HG03095 (cell line): ENCODE measurements at regions not wholly inside any gene's neighbourhood (a gene's known extent, or its start where the extent isn't known, plus 50 kb on each side); places are given as distances from the start of the nearest gene placed in this dataset.
A peak's percentile ranks its signal among the peaks of the same experiment; 100 is the strongest.

ENCODE experiments used
- ATAC-seq: cut with Tn5 transposase; IDR thresholded peaks from one replicate; pipeline ENCODE4 v1.9.1; 2021; ENCODE audit warnings: moderate library complexity; ENCODE audit not compliant: unreplicated experiment

DNA sequence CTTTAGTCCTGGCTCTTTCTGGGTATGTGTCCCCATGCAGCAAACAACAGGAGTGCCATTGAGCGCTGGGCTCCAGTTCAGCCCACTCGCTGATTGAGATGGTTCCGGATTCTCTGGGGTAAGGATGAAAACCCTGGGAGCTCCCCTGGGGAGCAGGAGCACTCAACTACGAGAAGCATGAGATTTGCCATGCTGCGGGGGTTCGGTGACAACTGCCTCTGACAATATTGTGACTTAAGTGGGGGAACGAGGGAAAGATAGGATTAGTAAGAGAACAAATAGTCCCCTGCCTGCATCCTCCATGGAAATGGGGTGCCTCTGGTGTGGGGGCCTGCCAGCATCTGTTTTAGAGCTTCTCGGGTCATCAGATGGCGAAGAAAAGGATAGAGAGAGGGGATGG, 123.6 kb upstream of the IPO9 start:
- ATAC-seq, result no peak

DNA sequence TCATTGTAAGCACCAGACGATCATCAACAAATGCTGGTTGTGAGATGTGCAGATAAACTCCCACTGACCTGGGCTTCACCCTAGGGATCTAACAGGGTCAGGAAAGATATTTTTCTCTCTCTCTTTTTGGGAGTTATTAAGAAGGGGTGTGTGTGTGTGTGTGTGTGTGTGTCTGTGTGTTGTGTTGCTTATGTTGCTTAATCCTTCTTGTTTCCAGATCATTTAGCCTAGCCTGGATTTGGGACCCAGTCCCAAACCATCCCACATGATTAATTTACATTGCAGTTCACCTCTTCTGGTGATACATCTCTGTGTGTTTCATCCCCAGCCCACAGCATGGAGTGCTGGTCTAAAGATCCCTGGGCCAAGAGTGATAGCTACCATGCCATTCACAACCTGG, 122.8 kb upstream of the IPO9 start:
- ATAC-seq, result no peak

DNA sequence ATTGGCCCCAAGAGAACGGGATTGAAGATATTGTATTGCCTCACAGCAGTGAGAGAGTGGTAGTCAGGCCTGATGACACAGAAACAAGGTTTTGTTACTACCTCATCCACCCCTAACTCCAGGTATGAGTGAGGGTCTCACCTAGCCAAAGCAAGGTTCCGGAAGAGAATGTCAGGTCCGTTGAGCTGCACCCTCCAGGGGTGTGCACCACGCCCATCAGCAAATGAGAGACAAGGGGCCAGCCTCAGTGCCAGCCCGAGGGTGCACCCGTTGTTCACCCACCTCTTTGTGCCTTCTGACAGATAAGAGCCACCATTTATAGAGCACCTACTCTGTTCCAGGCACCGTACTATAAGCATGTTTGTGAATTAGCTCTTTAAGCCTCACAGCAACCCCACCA, 121.9 kb upstream of the IPO9 start:
- no peak for ATAC-seq

DNA sequence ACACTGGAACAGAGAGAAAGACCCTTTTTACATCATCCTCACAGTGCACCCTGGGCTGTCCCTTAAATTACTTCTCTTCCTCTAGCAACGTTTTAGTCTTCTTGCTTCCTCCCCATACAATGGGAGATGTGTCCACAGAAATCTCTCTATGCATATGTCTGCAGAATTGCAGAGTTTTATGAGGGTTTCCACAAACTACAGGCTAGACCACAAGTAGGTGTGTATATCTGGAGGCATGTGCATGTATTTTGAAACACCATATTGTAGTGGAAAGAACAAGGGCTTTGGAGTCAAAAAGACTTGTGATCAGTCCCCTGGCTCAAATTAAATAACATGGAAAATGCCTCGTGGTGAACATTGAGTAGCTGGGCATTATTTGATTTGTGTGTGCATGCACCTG, 121.3 kb upstream of the IPO9 start:
- no peak for ATAC-seq

DNA sequence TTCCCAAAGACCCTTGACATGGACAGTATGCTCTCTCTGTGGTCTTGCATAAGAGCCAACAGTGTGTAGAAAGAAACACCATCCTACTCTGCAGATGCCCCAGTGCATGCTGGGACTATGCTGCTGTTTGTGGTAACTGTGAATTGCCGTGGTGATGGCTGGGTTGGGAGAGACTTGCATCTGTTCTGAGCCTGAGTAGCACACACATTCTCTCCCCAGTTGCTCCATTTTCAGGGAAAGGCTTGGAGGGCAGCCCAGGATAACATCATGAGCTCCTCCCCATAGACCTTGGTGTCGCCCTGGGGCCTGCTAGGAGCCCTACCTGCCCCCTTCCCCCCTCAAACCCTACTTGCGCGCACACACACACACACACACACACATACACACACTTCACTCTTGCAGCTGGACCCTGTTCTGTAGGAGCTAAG, 120.9 kb upstream of the IPO9 start:
- no peak for ATAC-seq

DNA sequence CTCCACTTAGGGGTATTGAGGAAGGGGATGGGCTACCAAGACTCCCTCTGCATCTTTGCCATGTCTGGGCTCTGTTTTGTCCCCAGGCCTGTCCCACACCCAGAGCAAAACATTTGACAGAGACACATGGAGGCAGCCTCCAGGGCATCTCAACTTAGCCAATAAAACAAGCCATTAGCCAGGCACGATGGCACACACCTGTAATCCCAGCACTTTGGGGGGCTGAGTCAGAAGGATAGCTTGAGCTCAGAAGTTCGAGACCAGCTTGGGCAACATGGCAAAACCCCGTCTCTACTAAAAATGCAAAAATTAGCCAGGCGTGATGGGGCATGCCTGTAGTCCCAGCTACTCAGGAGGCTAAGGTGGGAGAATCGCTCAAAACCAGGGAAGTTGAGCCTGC, 120.3 kb upstream of the IPO9 start:
- no peak for ATAC-seq

DNA sequence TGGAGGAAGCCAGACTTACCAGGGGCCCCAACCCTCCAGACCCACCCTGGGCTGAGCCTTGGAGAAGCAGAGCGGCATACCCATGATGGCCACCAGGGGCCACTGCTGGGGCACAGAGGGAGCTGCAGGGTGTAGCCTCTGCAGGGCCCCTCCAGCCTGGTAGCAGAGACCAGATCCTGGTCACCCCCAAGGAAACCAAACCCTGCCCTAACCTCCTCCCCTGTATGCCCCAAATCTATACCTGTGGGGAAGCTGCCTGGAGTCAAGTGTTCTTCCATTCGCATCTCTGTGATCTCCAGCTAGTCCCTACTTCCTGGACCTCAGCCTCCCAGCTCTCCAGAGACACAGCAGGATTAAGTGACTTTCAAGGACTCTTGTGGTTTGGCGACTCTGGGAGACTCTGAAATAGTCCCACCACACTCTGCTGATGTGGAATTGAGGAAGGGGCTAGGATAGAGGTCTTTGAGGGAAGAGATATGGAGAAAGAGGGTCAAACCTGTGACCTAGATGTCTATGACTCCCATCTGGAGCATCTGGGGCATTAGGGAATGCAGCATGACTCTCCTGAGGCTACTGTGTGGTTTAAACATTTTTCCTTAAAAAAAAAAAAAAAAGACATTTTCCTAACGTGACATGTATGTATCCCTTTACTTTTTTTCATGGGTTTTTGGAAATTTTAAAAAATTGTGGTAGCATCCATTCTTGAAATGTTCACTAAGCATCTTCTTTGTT, 119.2 kb upstream of the IPO9 start:
- peak; percentile 74 for ATAC-seq

DNA sequence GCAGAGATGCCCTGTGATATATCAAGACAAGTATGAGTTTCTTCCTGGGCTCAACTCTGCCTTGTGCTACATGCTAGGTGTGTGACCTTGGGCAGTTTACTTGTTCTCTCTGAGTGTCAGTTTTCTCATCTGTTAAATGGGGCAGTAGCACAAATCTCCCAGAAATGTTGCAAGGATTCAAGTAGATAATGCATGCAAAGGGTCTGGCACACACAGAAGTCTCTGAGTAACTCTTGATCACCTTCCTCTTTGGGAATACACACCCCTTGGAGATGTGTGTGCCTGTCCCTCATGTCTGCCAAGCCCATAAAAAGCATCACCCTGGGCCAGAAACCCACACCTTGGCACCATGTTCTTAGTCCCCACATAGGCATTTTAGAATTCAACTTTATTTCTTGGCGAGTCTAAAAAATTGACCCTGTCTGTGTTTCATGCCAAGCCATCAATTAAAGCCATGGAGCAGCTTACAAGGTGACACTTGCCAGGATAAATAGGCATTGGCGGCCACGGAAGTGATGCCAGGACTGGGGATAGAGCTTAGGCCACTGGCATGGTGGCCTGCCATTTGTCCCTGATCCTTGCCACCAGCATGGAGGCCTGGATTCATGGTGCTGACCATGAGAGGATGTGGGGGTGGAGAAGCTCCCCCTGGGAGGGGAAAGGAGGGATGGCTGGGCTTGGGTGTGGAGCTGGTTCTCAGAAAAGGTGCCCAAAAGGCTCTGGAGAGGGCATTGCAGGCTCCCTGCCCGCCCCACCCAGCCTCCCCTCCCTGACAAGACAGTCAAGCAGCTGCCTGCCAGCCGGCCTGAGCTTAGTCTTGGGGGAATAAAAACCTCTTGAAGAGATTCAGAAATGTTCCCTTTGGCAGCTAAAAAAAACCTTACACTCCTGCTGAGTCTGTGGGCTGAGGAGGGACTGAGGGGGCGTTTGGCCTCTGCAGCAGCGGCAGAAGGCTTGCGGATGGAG, 118.0 kb upstream of the IPO9 start:
- no peak for ATAC-seq

DNA sequence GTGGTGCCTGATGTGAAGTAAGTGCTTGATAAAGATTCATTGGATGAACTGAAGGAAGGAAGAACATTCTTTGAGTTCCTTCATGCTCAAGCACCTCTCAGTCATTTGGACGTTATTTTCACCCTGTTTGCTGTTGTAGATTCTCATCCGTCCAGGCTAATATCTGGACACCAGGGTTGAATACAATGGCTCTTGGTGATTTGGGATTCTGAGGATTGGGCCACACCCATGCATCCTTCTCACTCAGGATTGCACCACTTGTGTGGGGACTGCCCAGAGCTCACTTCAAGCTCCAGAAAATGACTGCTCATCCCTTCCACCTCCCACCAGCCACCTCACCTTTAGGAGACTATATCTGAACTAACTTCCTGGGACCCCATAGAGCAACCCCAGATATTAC, 117.1 kb upstream of the IPO9 start:
- ATAC-seq, result no peak

DNA sequence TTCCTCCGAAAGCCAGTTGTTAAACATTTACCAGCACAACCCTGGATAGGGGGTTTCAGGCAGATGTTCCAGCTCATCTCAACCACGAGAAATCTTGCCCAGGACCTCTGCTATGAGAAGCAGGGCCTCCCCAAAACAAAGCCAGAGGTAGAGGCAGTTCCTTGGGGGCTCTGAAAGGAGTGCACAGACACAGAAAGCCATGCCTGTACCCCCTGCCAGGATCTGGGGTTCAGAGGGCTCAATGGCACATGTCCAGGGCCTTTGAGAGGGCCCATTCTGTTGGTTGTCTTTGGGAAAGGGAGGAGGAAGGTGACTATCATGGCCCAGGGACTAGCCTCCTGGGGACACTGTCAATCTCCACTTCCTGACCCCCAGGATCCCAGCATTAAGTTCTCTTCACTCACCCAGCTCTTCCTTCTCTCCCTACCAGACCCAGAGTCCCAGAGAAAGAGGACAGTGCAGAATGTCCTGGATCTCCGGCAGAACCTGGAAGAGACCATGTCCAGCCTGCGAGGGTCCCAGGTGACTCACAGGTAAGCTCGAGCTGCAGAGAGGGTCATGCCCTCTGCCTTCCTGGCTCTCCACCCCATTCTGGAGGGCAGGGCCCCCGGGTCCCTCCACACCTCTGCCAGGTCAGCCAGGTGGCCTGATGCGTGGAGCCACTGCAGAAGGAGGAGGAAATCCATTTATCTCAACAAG, 116.4 kb upstream of the IPO9 start:
- ATAC-seq, result no peak

DNA sequence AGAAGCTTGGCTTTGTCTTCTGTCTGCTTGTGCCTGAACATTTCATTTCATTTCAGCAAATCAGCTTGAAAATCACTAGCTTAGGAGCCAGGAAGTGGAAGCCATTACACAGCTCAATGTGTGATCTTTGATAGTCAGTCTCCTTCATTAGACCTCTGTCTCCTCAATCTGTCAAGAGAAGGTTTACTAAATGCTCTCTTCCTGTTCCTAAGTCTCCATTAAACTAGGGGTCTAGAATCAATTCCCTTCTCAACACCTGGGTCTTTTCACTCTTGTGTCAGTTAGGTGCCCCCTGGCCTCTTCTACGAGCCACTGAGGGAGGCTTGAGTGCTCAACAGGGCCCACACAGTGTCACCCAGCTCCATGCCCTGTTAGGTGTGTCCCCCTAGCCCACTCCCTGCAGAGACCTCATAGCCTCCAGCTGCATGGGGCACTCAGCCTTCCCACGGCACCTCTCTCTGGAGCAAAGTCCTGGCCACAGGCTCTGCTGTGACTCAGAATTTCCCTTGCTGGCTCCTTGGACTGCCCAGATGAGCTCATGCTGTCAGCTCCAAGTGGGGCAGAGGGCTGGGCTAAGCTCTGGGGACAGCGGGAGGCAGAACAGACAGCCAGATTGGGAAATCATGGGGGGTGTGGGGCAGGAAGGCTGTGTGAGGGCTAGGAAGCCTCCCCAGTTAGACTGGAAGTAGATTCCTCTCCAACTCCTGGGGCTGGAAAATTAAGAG, 115.7 kb upstream of the IPO9 start:
- ATAC-seq, result no peak

DNA sequence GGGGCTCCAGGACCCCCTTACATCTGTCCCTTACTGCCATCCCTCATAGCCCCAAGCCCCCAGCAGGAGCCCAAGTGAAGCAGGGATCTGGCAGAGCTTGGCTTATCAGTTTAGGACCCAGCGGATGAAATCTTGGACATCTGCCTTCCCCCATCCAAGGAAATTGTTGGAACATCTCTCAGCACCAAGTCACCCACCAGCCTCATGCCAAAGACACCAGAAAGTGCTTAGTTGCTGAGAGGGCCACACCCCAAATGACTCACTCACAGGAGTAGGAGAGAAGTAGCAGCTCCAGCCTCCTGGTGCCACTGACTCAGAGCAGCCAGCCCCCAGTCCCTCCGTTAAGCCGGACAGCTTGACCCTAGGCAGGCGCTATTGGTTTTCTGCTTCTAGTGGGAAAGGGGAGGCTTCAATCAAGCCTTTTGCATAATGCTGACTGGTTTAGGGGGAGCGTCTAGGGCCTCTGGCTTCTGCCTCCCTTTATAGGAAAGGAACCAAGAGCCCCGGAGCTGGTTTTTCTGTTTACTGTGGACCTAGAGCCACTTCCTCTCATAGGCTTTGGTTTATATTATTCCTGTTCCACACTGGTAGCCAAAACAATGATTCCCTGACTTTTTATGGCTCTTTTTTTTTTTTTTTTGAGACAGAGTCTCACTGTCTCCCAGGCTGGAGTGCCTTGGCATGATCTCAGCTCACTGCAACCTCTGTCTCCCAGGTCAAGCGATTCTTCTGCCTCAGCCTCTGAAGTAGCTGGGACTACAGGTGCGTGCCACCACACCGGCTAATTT, 114.2 kb upstream of the IPO9 start:
- no peak for ATAC-seq

DNA sequence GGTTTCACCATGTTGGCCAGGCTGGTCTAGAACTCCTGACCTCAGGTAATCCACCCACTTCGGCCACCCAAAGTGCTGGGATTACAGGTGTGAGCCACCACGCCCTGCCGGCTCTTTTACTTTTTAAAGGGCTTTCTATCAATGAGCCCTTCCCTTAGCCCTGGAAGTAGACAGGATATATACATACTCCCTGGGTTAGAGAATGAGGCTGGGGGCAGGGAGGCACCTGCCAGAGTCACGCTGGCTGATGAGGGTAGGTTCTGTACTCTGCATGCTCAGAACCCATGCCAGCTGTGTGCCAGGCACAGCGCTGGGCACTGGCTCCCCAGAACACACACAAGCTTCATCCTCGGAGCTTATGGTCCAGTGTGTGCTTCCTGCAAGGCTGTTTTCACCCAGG, 113.6 kb upstream of the IPO9 start:
- no peak for ATAC-seq

DNA sequence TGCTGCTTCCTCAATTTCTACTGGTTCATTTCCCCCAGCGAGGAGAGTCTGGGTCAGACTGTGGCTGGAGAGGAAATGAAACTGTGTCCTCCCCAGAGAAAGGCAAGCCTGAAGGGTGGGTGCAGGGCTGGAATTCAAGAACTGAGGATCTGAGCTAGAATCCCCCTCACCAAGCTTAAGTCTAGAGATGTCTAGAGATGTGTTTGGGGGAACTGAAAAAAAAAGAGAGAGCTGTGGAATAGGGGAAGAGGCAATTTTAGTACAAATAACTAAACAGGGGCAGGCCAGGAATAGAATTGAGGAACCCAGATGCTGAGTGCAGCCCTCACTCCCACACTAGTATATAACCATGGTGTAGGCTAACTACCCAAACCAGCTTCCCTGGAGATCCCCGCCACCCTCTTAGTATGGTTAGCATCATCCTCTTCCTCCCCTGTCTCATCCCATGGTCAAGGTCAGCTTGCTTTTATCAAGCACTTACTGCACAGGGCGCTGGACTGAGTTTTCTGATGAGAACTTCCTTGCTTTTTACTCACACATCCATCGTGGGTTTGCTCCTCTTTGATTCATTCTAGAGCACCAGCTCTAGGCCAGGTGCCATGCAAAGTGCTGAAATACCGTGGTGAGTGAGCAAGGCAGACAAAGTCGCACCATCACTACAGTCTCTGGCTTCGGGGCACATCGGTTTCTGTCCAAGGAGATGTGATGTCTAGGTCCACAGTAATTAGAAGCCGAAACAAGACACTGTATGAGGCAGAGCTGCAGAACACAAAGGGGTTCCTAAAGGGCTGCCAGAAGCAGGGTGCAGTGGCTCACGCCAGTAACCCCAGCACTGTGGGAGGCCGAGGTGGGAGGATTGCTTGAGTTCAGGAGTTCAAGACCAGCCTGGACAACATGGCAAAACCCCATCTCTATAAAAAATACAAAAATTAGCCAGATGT, 112.9 kb upstream of the IPO9 start:
- peak; percentile 44 for ATAC-seq

DNA sequence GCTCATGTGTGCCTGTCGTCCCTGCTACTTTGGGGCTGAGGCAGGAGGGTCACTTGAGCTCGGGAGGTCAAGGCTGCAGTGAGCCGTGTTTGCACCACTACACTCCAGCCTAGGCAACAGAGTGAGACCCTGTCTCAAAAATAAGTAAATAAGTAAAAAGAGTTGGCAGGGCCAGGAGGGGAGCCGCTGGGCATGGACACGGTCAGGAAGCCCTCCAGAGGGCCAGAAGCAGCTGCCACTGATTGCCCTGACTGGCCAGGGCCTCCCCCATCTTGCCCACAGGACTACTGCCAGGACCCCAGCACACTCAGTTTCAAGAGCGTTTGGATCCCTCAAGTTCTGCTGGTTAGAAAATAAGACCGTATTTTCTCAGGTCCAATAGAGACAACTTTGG, 112.2 kb upstream of the IPO9 start:
- ATAC-seq, result no peak

DNA sequence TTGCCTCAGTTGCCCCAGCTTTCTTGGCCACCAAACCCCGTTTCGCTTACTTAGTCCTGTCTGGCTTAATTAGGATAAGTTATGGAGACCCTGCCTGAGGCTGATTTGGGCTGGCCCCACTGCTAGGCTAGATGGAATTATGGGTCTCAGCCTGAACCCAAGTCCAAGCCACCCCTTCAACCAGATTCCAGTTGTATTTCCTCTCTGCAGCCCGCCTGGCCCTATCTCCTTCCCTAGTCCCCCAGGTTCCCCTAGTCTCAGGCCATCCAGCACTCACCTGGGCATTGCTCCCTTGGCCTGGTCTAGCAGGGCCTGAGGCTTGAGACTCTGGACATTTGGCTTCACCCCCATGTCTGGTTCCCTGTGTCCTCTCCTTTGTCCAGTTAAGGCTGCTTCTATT, 111.7 kb upstream of the IPO9 start:
- no peak for ATAC-seq

DNA sequence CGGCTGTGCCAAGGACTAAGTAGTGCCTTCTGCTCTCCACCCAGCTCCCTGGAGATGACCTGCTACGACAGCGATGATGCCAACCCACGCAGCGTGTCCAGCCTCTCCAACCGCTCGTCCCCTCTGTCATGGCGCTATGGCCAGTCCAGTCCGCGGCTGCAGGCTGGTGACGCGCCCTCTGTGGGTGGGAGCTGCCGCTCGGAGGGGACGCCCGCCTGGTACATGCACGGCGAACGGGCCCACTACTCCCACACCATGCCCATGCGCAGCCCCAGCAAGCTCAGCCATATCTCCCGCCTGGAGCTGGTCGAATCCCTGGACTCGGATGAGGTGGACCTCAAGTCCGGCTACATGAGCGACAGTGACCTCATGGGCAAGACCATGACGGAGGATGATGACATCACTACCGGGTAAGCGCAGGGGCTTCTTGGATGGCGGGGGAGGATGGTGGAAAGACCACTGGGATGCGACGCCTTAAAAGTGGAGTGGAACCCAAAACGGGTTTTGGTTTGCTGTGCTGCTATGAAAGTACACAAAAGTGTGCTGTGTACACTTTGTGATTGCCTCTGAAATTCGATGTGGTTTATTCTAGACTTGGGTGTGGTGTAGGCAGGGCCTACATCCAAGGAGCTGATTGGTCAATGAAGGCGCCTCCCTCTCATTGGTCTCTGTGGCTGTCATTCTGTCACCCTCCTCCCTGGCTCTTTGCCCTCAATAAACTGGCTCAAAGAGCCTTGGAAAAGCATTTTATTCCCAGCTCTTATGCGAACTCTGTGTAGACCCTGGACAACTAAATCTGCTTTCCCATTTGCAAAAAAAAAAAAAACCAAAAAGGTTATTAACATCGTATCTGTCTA, 110.4 kb upstream of the IPO9 start:
- no peak for ATAC-seq
